ENCODE measurements at regions not wholly inside any gene's neighbourhood (a gene's known extent, or its start where the extent isn't known, plus 50 kb on each side); places are given as distances from the start of the nearest gene placed in this dataset.

GRCh38 chr13:80906860-80907259 lies 565.9 kb upstream of the SPRY2 start:
- intact Hi-C loops (cut with micrococcal nuclease; ENCODE audit: unreplicated experiment), result no loop called here
- Histone ChIP-seq H3K9me3 (ENCODE audit: low read length) (no peaks in the 10 kb centered on the region), H3K4me2 (ENCODE audit: low read length) (no peak overlapping the region), H3K4me3 (ENCODE audit: low read depth, low read length, poor library complexity, severe bottlenecking) (no peak overlapping the region), H3K4me1 (ENCODE audit: insufficient read depth, low read length, poor library complexity, severe bottlenecking) (no peaks in the 10 kb centered on the region), H2AFZ (ENCODE audit: low read length) (no peak overlapping the region), H3K79me2 (ENCODE audit: insufficient read depth, low read depth, low read length) (no peaks in the 10 kb centered on the region), H3K9me2 (ENCODE audit: insufficient read depth, low read length) (no peaks in the 10 kb centered on the region), H4K20me1 (ENCODE audit: insufficient read depth, low read length) (no peaks in the 10 kb centered on the region), H3K27ac (ENCODE audit: low read depth, low read length, poor library complexity, severe bottlenecking) (no peak overlapping the region), H3K36me3 (ENCODE audit: insufficient read depth, low read length) (no peaks in the 10 kb centered on the region)
- POLR2A ChIA-PET, result no interaction called here
- CTCF ChIA-PET (ENCODE audit: unreplicated experiment), result no interaction called here
- BruUV-seq (replicated peaks), result no TSS peak
- no peak for TF ChIP-seq EZH2phosphoT487 (IDR thresholded peaks at IDR 0.05; ENCODE audit: borderline replicate concordance, low read depth, low read length)
- TF ChIP-seq, protein P1, sequence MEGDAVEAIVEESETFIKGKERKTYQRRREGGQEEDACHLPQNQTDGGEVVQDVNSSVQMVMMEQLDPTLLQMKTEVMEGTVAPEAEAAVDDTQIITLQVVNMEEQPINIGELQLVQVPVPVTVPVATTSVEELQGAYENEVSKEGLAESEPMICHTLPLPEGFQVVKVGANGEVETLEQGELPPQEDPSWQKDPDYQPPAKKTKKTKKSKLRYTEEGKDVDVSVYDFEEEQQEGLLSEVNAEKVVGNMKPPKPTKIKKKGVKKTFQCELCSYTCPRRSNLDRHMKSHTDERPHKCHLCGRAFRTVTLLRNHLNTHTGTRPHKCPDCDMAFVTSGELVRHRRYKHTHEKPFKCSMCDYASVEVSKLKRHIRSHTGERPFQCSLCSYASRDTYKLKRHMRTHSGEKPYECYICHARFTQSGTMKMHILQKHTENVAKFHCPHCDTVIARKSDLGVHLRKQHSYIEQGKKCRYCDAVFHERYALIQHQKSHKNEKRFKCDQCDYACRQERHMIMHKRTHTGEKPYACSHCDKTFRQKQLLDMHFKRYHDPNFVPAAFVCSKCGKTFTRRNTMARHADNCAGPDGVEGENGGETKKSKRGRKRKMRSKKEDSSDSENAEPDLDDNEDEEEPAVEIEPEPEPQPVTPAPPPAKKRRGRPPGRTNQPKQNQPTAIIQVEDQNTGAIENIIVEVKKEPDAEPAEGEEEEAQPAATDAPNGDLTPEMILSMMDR (conservative IDR thresholded peaks at IDR 0.05; ENCODE audit: low read length), result no peak
- DNase-seq (ENCODE audit: low spot score), result no peak

- POLR2A ChIA-PET, result interaction anchor here (0.6 to 1.1 kb wide), 2 partner anchors 11 to 1205 kb away, joined by 3 to 4 read pairs; no protein-coding TSS in a partner anchor
- intact Hi-C loops (cut with micrococcal nuclease; ENCODE audit: unreplicated experiment), result no loop called here
Observed at GRCh38 chr13:80904386-80904785, 563.5 kb upstream of the SPRY2 start.

GRCh38 chr13:80903911-80904310 lies 563.0 kb upstream of the SPRY2 start:
- Histone ChIP-seq H3K4me1 (ENCODE audit: insufficient read depth, low read length, poor library complexity, severe bottlenecking) (no peaks in the 10 kb centered on the region), H3K9me2 (ENCODE audit: insufficient read depth, low read length) (no peaks in the 10 kb centered on the region), H4K20me1 (ENCODE audit: insufficient read depth, low read length) (no peaks in the 10 kb centered on the region), H3K27ac (ENCODE audit: low read depth, low read length, poor library complexity, severe bottlenecking) (no peak overlapping the region), H3K36me3 (ENCODE audit: insufficient read depth, low read length) (no peaks in the 10 kb centered on the region), H3K79me2 (ENCODE audit: insufficient read depth, low read depth, low read length) (no peaks in the 10 kb centered on the region), H3K4me2 (ENCODE audit: low read length) (no peak overlapping the region), H2AFZ (ENCODE audit: low read length) (no peak overlapping the region), H3K4me3 (ENCODE audit: low read depth, low read length, poor library complexity, severe bottlenecking) (no peak overlapping the region), H3K9me3 (ENCODE audit: low read length) (no peaks in the 10 kb centered on the region)
- intact Hi-C loops (cut with micrococcal nuclease; ENCODE audit: unreplicated experiment), result no loop called here
- no peak for DNase-seq (ENCODE audit: low spot score)
- no peak for TF ChIP-seq EZH2phosphoT487 (IDR thresholded peaks at IDR 0.05; ENCODE audit: borderline replicate concordance, low read depth, low read length)
- TF ChIP-seq, protein P1 (conservative IDR thresholded peaks at IDR 0.05; ENCODE audit: low read length), result no peak
- ChIA-PET CTCF (ENCODE audit: unreplicated experiment) (no interaction called here), POLR2A (interaction anchor here (0.6 to 1.1 kb wide), 2 partner anchors 11 to 1205 kb away, joined by 3 to 4 read pairs; no protein-coding TSS in a partner anchor)
- BruUV-seq (replicated peaks), result no TSS peak

More at GRCh38 chr13:80904386-80904785, 563.5 kb upstream of the SPRY2 start:
- Histone ChIP-seq H3K27ac (ENCODE audit: low read depth, low read length, poor library complexity, severe bottlenecking) (no peak overlapping the region), H2AFZ (ENCODE audit: low read length) (no peak overlapping the region), H3K9me2 (ENCODE audit: insufficient read depth, low read length) (no peaks in the 10 kb centered on the region), H3K79me2 (ENCODE audit: insufficient read depth, low read depth, low read length) (no peaks in the 10 kb centered on the region), H3K36me3 (ENCODE audit: insufficient read depth, low read length) (no peaks in the 10 kb centered on the region), H3K4me2 (ENCODE audit: low read length) (no peak overlapping the region), H3K4me1 (ENCODE audit: insufficient read depth, low read length, poor library complexity, severe bottlenecking) (no peaks in the 10 kb centered on the region), H3K4me3 (ENCODE audit: low read depth, low read length, poor library complexity, severe bottlenecking) (no peak overlapping the region), H4K20me1 (ENCODE audit: insufficient read depth, low read length) (no peaks in the 10 kb centered on the region), H3K9me3 (ENCODE audit: low read length) (no peaks in the 10 kb centered on the region)
- CTCF ChIA-PET (ENCODE audit: unreplicated experiment), result no interaction called here
- no peak for DNase-seq (ENCODE audit: low spot score)
- TF ChIP-seq, protein P1 (conservative IDR thresholded peaks at IDR 0.05; ENCODE audit: low read length), result no peak
- no peak for TF ChIP-seq EZH2phosphoT487 (IDR thresholded peaks at IDR 0.05; ENCODE audit: borderline replicate concordance, low read depth, low read length)
- BruUV-seq (replicated peaks), result no TSS peak
